Activated naive CD8-positive, alpha-beta T cell treated with anti-CD3 and anti-CD28 coated beads for 36 hours (primary cell): ENCODE measurements at regions not wholly inside any gene's neighbourhood (a gene's known extent, or its start where the extent isn't known, plus 50 kb on each side); places are given as distances from the start of the nearest gene placed in this dataset.
"Not testable (repeated sequence)": the region's sequence is repeated elsewhere in the genome, so short reads cannot be mapped to it uniquely, and the experiment has no call there.

Experiments used
- DNase-seq: peaks from one replicate; pipeline ENCODE4 v3.0.0; 2021
- H3K27ac Mint-ChIP-seq: one replicate; pipeline ENCODE4 v1.8.0; 2022; ENCODE audit warnings: mild to moderate bottlenecking, moderate library complexity, mixed read lengths
- H3K27me3 Mint-ChIP-seq: one replicate; pipeline ENCODE4 v1.8.0; 2022; ENCODE audit warnings: mild to moderate bottlenecking, mixed read lengths
- H3K36me3 Mint-ChIP-seq: one replicate; pipeline ENCODE4 v1.8.0; 2021; ENCODE audit warnings: mild to moderate bottlenecking, mixed read lengths
- H3K4me1 Mint-ChIP-seq: one replicate; pipeline ENCODE4 v1.8.0; 2021; ENCODE audit warnings: mixed read lengths
- H3K4me3 Mint-ChIP-seq: one replicate; pipeline ENCODE4 v1.8.0; 2022; ENCODE audit warnings: mild to moderate bottlenecking, moderate library complexity, mixed read lengths
- H3K9me3 Mint-ChIP-seq: one replicate; pipeline ENCODE4 v1.8.0; 2022; ENCODE audit warnings: mixed read lengths

GRCh38 chr1:81270051-81270450 lies 530.7 kb upstream of the ADGRL2 start:
- Mint-ChIP-seq H3K27ac (no peak overlapping the region), H3K4me1 (no peaks in the 10 kb centered on the region), H3K4me3 (no peak overlapping the region), H3K36me3 (no peaks in the 10 kb centered on the region), H3K9me3 (no peaks in the 10 kb centered on the region), H3K27me3 (no peaks in the 10 kb centered on the region)
- no peak for DNase-seq

DNA sequence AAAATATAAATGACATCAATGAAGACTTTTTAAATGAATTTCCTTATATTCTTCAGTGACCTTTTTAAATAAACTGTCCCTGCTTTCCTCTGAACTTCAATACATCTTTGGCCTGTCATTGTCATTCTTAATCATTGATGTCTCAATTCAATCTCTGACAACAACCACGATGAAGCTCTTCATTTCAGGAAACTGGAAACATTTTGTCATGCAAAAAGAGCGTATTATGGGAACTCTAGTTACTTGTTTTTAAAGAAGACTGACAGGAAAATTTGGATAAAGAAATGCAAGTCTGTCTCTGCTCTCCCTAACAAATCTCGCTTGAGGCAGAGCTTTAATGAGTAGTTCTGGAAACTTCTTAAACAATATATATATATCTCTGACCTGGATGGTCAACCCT lies 535.8 kb upstream of the ADGRL2 start:
- DNase-seq, result no peak
- Mint-ChIP-seq H3K9me3 (peaks cover 1% of the 10 kb centered on the region), H3K27ac (no peak overlapping the region), H3K4me3 (no peak overlapping the region), H3K27me3 (no peaks in the 10 kb centered on the region), H3K36me3 (no peaks in the 10 kb centered on the region), H3K4me1 (no peaks in the 10 kb centered on the region)

DNA sequence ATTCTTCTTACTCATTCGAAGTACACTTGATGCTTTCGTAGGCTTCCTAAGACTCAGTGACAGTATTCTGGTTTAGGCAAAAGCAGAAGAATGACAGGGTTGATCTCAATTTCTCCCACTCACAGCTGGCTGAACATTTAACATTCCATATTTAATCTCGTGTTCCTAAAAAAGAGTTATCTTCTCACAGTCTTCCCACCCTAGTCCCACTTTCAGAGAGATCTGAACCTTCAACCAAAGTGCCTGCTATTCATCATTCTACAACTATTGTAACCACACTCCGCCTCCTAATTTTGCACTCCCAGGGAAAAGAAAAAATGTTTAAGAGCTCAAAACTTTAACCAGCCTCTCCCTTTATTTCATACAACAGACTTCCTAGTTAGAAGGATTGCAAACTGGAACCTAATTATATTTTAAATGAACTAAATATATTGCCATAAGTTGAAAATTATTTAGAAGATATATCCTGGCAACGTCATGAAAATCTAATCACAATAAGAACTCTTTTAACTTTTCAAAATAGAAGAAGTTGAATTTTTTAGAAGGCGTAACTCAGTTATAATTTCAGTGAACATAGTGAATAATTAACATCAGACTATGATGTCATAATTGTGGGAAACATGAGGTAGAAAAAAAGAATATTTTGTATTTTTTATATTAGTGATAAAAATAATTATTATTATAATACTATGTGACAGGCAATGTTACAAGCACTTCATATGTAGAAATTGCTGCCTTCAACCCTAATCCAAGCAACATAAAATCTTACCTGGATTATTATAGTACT lies 540.9 kb upstream of the ADGRL2 start:
- Mint-ChIP-seq H3K27ac (no peak overlapping the region), H3K27me3 (no peaks in the 10 kb centered on the region), H3K9me3 (peaks cover 3% of the 10 kb centered on the region), H3K36me3 (no peaks in the 10 kb centered on the region), H3K4me3 (no peak overlapping the region), H3K4me1 (no peaks in the 10 kb centered on the region)
- DNase-seq, result no peak

DNA sequence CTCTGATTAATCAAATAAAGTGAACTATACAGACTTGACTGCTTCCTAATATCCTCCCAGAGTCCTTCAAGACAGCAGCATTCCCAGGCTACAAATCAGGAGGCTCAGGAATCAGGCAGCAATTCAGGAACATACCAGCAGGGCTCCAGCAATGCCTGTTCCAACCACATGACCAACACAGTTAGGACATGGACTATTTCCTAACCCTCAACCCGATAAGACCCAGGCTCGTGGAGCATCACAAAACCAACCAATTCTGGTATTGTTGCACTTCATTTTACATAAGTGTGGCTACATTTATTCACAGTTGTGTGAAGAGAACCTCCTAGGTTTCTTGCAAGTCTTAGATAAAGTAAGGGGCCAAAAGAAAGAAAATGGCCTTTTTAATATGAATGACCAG lies 546.2 kb upstream of the ADGRL2 start:
- no peaks in the 10 kb centered on the region for H3K27me3 Mint-ChIP-seq
- no peak overlapping the region for H3K4me3 Mint-ChIP-seq
- no peaks in the 10 kb centered on the region for H3K4me1 Mint-ChIP-seq
- H3K36me3 Mint-ChIP-seq, result no peaks in the 10 kb centered on the region
- no peak for DNase-seq
- H3K9me3 Mint-ChIP-seq, result peaks cover 6% of the 10 kb centered on the region
- H3K27ac Mint-ChIP-seq, result no peak overlapping the region

GRCh38 chr1:81254068-81254467 lies 546.7 kb upstream of the ADGRL2 start:
- H3K4me1 Mint-ChIP-seq, result no peaks in the 10 kb centered on the region

GRCh38 chr1:81252471-81253151 lies 548.1 kb upstream of the ADGRL2 start:
- Mint-ChIP-seq H3K4me1 (no peaks in the 10 kb centered on the region), H3K4me3 (no peak overlapping the region), H3K27ac (no peak overlapping the region), H3K9me3 (peaks cover 8% of the 10 kb centered on the region), H3K27me3 (no peaks in the 10 kb centered on the region), H3K36me3 (no peaks in the 10 kb centered on the region)
- no peak for DNase-seq

More at GRCh38 chr1:81254068-81254467, 546.7 kb upstream of the ADGRL2 start:
- no peaks in the 10 kb centered on the region for H3K36me3 Mint-ChIP-seq
- no peak for DNase-seq
- H3K27ac Mint-ChIP-seq, result no peak overlapping the region
- H3K4me3 Mint-ChIP-seq, result no peak overlapping the region
- H3K27me3 Mint-ChIP-seq, result no peaks in the 10 kb centered on the region
- H3K9me3 Mint-ChIP-seq, result peaks cover 8% of the 10 kb centered on the region

- H3K27me3 Mint-ChIP-seq, H3K4me3 Mint-ChIP-seq, H3K4me1 Mint-ChIP-seq, H3K36me3 Mint-ChIP-seq, H3K9me3 Mint-ChIP-seq, H3K27ac Mint-ChIP-seq, DNase-seq: not testable (repeated sequence)
Observed at GRCh38 chr1:81250825-81251224, 549.9 kb upstream of the ADGRL2 start.

DNA sequence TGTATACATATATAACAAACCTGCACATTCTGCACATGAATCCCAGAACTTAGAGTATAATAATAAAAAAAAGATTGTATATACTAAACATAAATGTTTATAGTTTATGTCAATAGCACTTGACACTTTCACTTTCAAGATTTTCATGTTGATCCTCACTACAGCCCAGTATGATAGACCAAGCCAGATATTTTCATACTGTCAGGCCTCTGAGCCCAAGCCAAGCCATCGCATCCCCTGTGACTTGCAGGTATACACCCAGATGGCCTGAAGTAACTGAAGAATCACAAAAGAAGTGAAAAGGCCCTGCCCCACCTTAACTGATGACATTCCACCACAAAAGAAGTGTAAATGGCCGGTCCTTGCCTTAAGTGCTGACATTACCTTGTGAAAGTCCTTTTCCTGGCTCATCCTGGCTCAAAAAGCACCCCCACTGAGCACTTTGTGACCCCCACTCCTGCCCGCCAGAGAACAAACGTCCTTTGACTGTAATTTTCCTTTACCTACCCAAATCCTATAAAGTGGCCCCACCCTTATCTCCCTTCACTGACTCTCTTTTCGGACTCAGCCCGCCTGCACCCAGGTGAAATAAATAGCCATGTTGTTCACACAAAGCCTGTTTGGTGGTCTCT lies 555.5 kb upstream of the ADGRL2 start:
- not testable (repeated sequence) for H3K9me3 Mint-ChIP-seq, H3K27me3 Mint-ChIP-seq, H3K27ac Mint-ChIP-seq, H3K36me3 Mint-ChIP-seq, H3K4me1 Mint-ChIP-seq, H3K4me3 Mint-ChIP-seq, DNase-seq

- H3K4me1 Mint-ChIP-seq, H3K4me3 Mint-ChIP-seq, H3K9me3 Mint-ChIP-seq, H3K27ac Mint-ChIP-seq, H3K27me3 Mint-ChIP-seq, H3K36me3 Mint-ChIP-seq, DNase-seq: not testable (repeated sequence)
Observed at GRCh38 chr1:81244612-81245011, 556.1 kb upstream of the ADGRL2 start.

GRCh38 chr1:81242103-81242502 lies 558.6 kb upstream of the ADGRL2 start:
- Mint-ChIP-seq H3K9me3 (peaks cover 7% of the 10 kb centered on the region), H3K27ac (no peak overlapping the region), H3K27me3 (no peaks in the 10 kb centered on the region), H3K36me3 (peaks cover 3% of the 10 kb centered on the region), H3K4me1 (no peaks in the 10 kb centered on the region), H3K4me3 (no peak overlapping the region)
- DNase-seq, result no peak

DNA sequence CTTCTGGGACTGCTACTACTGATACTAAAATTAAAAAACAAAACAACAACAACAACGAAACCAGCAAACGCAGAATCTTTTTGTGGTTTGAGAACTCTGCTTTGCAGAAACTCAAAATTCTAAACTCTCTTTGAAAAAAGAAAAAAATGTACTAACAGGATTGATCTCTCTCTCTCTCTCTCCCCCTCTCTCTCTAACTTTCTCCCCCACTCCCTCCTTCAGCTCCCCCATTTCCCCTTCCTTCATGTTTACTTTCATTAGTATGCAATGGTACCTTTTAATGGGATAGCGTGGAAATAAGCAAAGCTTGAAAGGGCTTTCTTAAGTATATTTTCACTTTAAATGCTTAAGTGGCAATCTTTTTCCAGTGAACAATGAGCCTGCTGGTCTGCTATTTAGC lies 562.6 kb upstream of the ADGRL2 start:
- Mint-ChIP-seq H3K4me3 (no peak overlapping the region), H3K4me1 (no peaks in the 10 kb centered on the region), H3K9me3 (no peaks in the 10 kb centered on the region), H3K27ac (no peak overlapping the region), H3K27me3 (no peaks in the 10 kb centered on the region), H3K36me3 (peaks cover 1% of the 10 kb centered on the region)
- no peak for DNase-seq

- no peak for DNase-seq
- H3K4me3 Mint-ChIP-seq, result no peak overlapping the region
- no peak overlapping the region for H3K27ac Mint-ChIP-seq
- peaks cover 1% of the 10 kb centered on the region for H3K36me3 Mint-ChIP-seq
- H3K27me3 Mint-ChIP-seq, result no peaks in the 10 kb centered on the region
- no peaks in the 10 kb centered on the region for H3K9me3 Mint-ChIP-seq
- H3K4me1 Mint-ChIP-seq, result no peaks in the 10 kb centered on the region
Observed at GRCh38 chr1:81237473-81238089, 563.2 kb upstream of the ADGRL2 start.

GRCh38 chr1:81234237-81234636 lies 566.5 kb upstream of the ADGRL2 start:
- Mint-ChIP-seq H3K9me3 (no peaks in the 10 kb centered on the region), H3K4me3 (no peak overlapping the region), H3K27ac (no peak overlapping the region), H3K4me1 (no peaks in the 10 kb centered on the region), H3K27me3 (no peaks in the 10 kb centered on the region), H3K36me3 (peaks cover 1% of the 10 kb centered on the region)
- no peak for DNase-seq

- Mint-ChIP-seq H3K4me1 (no peaks in the 10 kb centered on the region), H3K9me3 (no peaks in the 10 kb centered on the region)
- no peak for DNase-seq
Observed at GRCh38 chr1:81233591-81233990, 567.1 kb upstream of the ADGRL2 start.

GRCh38 chr1:81232420-81232819 lies 568.3 kb upstream of the ADGRL2 start:
- H3K27ac Mint-ChIP-seq, result no peak overlapping the region
- DNase-seq, result no peak
- H3K36me3 Mint-ChIP-seq, result no peaks in the 10 kb centered on the region
- H3K27me3 Mint-ChIP-seq, result no peaks in the 10 kb centered on the region
- H3K9me3 Mint-ChIP-seq, result no peaks in the 10 kb centered on the region
- H3K4me3 Mint-ChIP-seq, result no peak overlapping the region
- no peaks in the 10 kb centered on the region for H3K4me1 Mint-ChIP-seq

More at GRCh38 chr1:81233591-81233990, 567.1 kb upstream of the ADGRL2 start:
- Mint-ChIP-seq H3K36me3 (peaks cover 1% of the 10 kb centered on the region), H3K27ac (no peak overlapping the region), H3K4me3 (no peak overlapping the region), H3K27me3 (no peaks in the 10 kb centered on the region)
